ENCODE measurements at regions not wholly inside any gene's neighbourhood (a gene's known extent, or its start where the extent isn't known, plus 50 kb on each side); places are given as distances from the start of the nearest gene placed in this dataset.

DNA sequence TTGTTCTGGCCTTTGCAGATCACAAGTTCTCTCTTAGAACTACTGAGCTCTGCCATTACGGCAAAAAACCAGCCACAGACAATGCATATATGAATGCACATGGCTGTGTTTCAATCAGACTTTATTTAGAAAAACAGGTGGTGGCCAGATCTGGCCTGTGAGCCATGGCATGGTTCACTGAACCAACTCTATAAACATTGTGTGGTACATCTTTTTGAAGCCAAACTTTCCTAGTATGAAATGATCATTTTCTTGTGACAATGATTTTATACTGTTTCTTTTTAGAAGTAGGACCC, 65.9 kb upstream of the AMZ2 start:
- FAIRE-seq (no peak), DNase-seq (ENCODE audit: low spot score in 2 of 2) (no peak)

DNA sequence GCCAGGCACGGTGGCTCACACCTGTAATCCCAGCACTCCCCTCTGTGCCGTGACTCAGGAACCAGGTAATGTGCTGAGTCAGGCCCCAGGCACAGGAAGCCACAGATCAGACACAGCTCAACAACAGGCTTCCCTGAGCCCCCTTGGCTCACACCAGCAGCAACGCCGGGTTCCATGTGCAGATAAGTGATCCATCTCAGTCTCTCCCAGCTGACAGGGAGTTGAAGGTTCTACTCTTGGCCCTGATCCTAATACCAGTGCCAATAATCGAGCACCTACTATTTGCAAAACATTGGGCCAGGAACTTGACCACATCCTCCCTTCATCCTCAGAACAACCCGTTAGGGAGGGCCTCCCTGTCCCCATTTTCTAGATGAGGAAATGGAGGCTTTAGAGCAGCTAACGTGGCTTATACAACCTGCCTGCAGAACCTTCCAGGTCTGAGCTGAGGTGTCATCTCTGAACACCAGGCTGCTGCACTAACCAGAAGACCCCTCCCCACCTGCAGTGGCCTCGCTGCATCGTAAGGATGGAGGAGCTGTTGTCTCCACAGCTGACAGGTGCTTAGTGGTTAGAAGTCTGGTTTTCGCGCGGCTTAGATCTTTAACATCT, 64.8 kb upstream of the AMZ2 start:
- DNase-seq (ENCODE audit: low spot score in 2 of 2) (no peak), FAIRE-seq (no peak)

DNA sequence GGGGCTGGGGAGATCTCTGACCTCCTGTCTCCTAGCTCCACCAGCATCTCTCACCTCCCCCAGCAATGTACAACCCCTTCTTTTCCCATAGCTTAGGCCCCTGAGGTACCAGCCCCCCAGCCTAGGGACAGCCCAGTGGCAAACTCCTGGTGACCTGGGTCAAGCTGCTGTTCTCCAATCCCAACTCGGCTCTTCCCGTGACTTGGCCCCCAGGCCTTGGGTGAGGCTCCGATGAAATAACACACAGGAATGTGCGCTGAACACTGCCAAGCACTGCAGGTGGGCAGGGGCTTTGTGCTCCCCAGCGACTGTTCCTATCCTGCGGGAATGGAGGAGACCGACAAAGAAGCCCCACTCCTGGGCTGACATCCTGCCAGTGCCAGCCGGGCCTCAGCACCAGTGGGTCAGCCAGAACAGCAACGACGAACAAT, 63.7 kb upstream of the AMZ2 start:
- FAIRE-seq (no peak), DNase-seq (ENCODE audit: low spot score in 2 of 2) (no peak)

DNA sequence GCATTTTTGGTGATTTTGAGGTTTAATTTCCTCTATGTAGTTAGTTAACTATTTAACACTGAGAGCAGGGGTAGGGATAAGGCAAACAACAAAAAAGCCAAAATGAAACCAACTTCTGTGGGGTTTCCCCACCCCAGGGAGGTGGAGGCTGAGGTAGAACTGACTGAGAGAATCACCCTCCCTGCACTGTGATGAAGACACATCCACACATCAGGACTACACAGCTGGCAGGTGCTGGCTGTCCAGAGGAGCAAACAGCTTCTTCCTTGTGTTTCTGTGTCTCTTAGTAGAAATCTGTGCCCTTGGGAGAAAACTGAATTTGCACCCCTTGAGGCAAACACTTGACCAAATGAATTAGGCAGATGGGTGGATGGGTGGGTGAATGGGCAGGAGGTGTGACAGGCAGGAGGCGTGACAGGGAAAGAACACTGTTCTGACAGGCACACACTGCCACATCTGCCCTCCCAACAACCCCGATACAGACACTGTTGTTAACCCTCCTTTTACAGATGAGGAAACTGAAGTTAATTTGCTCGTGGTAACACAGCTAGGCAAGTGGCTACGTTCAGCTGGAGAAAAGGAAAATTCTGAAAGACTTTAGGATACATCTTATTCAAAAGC, 62.9 kb upstream of the AMZ2 start:
- no peak for DNase-seq (ENCODE audit: low spot score in 2 of 2)
- FAIRE-seq = no peak

DNA sequence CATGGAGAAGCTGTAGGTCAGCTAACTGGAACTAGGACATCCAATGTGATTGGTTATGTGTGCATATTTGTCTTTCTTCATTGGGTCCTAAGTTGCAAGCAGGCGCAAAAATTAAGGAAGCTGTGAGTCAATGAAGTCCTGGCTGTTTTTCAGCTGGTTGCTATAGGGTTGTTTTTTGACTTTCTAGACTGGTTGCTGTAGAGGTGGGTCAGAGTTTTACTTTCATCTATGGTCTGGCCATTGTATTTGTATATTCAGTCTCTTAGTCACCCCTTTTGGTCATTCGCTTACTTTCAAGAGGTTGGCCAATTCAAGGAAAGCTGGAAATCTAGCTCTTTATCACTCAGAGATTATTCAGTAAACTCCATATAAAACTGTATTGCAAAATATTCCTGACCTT, 62.0 kb upstream of the AMZ2 start:
- FAIRE-seq (no peak), DNase-seq (ENCODE audit: low spot score in 2 of 2) (no peak)

DNA sequence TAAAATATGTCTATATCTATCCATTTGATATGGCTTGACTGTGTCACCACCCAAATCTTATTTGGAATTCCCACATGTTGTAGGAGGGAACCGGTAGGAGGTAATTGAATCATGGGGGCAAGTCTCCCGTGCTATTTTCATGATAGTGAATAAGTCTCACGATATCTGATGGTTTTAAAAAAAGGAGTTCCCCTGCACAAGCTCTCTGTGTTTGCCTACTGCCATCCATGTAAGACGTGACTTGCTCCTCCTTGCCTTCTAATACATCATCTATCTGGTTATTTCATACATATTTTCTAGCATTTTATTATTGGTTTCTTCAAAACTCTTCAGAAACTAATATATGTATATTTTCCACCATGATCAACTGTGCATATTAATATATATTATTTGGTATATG, 57.3 kb upstream of the AMZ2 start:
- FAIRE-seq (no peak), DNase-seq (ENCODE audit: low spot score in 2 of 2) (no peak)

DNA sequence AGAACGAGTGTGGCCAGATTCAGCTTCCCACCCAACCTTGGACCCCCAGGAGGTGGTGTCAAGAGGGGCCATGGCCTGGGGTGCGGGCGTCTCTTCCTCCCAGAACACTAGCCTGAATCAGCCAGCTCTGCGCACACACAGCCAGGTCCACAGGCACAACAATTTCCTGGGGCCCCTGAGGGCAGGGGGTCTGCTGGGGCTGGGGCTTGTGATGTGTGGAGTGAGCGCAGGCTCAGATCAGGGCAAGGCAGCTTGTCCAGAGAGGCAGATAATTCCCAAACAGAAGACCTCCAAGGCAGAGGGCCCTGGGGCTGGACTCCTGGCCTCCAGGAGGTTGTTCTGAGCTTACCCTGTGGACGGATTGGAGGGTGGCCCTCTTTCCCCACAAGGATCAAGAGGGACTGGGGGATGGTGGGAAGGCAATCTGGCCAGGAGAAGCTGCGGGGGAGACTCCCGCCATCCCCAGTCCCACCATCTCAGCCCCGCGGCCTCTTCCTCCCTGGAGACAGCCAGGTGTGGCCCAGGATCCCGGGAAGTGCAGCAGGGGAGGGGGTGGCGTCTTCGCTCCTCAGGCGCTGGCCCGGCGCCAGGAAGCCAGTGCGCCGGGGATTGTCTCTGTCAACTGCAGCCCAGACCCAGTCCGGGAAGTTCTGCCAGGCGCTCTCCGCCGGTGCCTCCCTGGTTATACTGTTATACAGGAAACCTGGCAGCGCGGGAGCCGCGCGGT, 52.0 kb upstream of the AMZ2 start:
- DNase-seq (ENCODE audit: low spot score in 2 of 2) (peak; percentile 33 to 39), FAIRE-seq (no peak)

DNA sequence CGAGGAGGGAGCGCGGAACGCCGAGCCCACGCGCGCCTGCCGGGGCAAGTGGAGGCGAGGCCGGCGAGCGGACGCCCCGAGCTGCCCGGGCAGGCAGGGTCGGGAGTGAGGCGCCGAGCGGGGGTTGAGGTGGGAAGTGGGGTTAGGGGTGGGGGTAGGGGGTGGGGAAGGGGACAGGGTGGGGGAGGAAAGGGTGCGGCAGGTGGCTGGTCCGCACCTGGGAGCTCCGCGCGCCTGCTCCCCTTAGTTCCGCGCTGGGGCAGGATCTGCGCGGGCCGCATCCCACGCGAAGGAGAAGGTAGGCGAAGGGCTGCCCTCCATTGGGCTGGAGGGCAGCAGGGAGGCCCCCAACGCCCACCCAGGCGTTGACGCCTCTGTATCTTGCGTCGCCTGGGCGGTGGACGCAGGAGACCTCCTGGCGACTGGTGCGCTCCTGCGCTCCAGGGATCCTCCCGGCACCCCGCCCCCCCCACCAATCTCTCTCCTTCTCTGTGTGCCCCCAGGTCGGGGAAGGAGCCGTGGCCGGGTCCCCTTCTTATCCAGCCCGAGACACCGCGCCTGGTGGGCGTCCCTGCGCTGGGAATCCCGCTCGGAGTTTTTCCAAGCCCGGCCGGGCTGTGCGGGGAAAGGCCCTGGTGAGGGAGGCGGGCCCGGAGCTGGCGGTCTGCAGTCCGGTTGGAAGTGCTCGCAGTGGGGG, 51.3 kb upstream of the AMZ2 start:
- FAIRE-seq = no peak
- DNase-seq (ENCODE audit: low spot score in 2 of 2) = no peak

DNA sequence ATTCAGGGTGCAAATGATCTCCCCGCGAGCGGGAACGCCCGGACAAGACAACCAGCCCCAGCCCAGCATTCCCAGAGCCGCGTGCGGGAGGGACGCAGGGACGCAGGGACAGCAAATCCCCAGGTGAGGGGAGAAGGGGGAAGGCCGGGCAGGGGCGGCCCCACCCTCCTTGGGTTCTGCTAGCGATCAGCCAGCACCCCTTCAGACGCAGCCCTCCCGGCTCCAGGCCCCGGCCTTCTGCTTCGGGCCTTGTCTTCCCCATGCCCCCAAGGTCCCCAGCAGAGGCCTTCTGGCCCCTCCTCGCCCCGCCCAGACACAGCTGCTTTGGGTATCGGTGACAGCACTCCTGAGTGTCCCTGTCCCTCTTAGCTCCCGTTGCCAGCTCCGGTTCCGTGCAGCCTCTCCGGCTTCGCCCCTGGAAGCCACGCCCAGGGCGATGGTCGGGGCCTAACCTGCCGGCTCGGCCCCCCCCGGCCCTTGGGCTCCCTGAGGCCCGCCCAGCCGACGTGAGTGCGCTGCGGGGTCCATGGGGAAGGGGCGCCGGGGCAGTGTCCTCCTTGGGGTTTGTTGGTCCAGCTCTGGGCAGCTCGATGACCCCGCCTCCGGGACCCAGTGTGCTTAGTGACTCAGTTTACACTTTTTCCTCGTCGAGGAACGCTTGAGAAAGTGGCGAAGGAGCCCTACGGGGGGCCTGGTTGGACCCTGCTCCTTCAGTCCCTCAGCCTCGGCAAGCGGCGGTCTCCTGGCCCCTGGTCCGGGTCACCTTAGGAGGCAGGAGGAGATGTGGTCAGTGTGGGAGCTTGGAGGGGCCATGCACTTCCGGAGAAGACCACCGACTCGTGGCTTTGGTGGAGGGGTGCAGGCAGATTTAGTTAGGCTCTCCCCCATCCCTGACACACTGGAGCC, 50.5 kb upstream of the AMZ2 start:
- peak; percentile 32 to 34 for DNase-seq (ENCODE audit: low spot score in 2 of 2)
- FAIRE-seq = no peak

DNA sequence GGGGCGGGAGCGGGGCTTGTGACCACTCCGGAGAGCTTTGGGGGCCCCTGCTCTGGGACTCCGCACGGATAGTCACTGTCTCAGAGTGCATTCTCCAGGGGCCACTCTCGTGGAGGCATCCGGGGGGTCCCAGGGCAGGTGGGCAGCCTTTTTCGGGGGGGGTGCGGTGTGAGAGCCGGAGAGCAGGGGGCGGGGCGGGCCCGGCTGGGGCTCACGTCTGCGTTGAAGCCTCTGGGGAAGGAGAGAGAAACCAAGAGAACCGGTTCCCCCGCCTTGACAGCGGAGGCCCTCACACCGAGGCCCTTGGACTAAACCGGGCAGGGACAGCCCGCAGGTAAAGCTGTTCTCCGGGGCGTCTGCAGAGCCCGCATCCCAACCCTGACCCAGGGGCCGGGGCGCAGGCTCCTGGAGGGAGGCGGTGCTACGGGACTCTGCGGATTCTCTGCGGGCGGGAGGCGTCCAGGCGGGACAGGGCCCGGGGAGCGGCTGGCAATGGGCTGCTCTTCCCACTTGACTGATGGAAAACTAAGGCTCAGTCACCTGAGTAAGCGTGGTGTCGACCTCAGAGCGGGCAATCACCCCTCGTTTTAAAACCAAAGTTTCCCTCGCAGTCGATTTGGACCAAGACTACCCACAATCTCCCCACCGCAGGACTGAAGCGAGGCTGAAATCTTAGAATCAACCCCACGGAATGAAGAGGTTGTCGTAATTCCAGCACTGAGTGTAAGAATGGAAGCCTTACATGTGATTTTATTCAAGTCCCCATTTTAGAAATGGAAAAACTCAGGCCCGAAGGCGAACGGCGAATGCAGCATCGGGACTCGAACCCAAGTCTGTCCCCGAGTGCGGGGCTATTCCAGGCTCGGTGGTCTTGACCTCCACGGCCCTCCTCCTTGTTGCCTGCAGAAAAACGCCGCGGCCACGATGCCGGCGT, 49.6 kb upstream of the AMZ2 start:
- FAIRE-seq = no peak

More for the DNA sequence above, 49.6 kb upstream of the AMZ2 start:
- peak; percentile 29 to 37 for DNase-seq (ENCODE audit: low spot score in 2 of 2)
